NCI-H748 (cell line): ENCODE measurements at regions not wholly inside any gene's neighbourhood (a gene's known extent, or its start where the extent isn't known, plus 50 kb on each side); places are given as distances from the start of the nearest gene placed in this dataset.
"Not testable (repeated sequence)": the region's sequence is repeated elsewhere in the genome, so short reads cannot be mapped to it uniquely, and the experiment has no call there.

Experiments
- DNase-seq: peaks from one replicate; lab custom pipeline; 2025; ENCODE audit not compliant: unreplicated experiment; lab: John Stamatoyannopoulos, UW

- no peak for DNase-seq
These were observed 323.3 kb downstream of the CRPPA start for GRCh38 chr7:16098058-16098457.

GRCh38 chr7:16095171-16095950, 326.0 kb downstream of the CRPPA start:
- no peak for DNase-seq

- no peak for DNase-seq
These were observed 326.7 kb downstream of the CRPPA start for GRCh38 chr7:16094651-16095050.

- no peak for DNase-seq
These were observed 328.6 kb downstream of the CRPPA start for GRCh38 chr7:16092711-16093110.

GRCh38 chr7:16091701-16092310, 329.5 kb downstream of the CRPPA start:
- DNase-seq: no peak

- no peak for DNase-seq
These were observed 331.5 kb downstream of the CRPPA start for GRCh38 chr7:16089801-16090200.

GRCh38 chr7:16089191-16089590, 332.1 kb downstream of the CRPPA start:
- no peak for DNase-seq

- no peak for DNase-seq
These were observed 334.6 kb downstream of the CRPPA start for GRCh38 chr7:16086743-16087142.

- not testable (repeated sequence) for DNase-seq
These were observed 335.6 kb downstream of the CRPPA start for GRCh38 chr7:16085780-16086179.

- DNase-seq: no peak
These were observed 336.5 kb downstream of the CRPPA start for GRCh38 chr7:16084875-16085274.

GRCh38 chr7:16084370-16084769, 337.0 kb downstream of the CRPPA start:
- DNase-seq: peak; percentile 56

- peak; percentile 18 for DNase-seq
These were observed 337.4 kb downstream of the CRPPA start for GRCh38 chr7:16083931-16084330.

GRCh38 chr7:16080131-16080530, 341.2 kb downstream of the CRPPA start:
- DNase-seq: no peak

GRCh38 chr7:16079723-16080122, 341.6 kb downstream of the CRPPA start:
- no peak for DNase-seq

GRCh38 chr7:16078076-16078952, 343.0 kb downstream of the CRPPA start:
- DNase-seq: peak; percentile 79

- DNase-seq: peak; percentile 75
These were observed 350.0 kb downstream of the CRPPA start for GRCh38 chr7:16071246-16071857.

GRCh38 chr7:16070806-16071205, 350.5 kb downstream of the CRPPA start:
- no peak for DNase-seq

- no peak for DNase-seq
These were observed 351.3 kb downstream of the CRPPA start for GRCh38 chr7:16069998-16070397.

GRCh38 chr7:16068183-16068582, 353.2 kb downstream of the CRPPA start:
- DNase-seq: peak; percentile 33

GRCh38 chr7:16067711-16068110, 353.6 kb downstream of the CRPPA start:
- DNase-seq: peak; percentile 89

GRCh38 chr7:16066805-16067459, 354.4 kb downstream of the CRPPA start:
- peak; percentile 87 for DNase-seq
